H1 (cell line): ENCODE measurements at regions not wholly inside any gene's neighbourhood (a gene's known extent, or its start where the extent isn't known, plus 50 kb on each side); places are given as distances from the start of the nearest gene placed in this dataset.

Experiments used
- CTCF ChIA-PET: fragments of 300-600 bp; sonication (Branson Sonifier 250); formaldehyde crosslinking; loops from one replicate; lab custom pipeline; 2021; ENCODE audit not compliant: partially characterized antibody; lab: Charles Lee
- POLR2A ChIA-PET: fragments of 300-600 bp; sonication (Branson Sonifier 250); formaldehyde crosslinking; loops from one replicate; lab custom pipeline; 2021; ENCODE audit warnings: inconsistent platforms; ENCODE audit not compliant: partially characterized antibody; lab: Charles Lee
- DNase-seq, 2 experiments: peaks; one replicate each; pipeline versions ENCODE4 v3.0.0 to v3.0.0-alpha.2; 2010 to 2022; ENCODE audit warnings: low spot score in 2 of 2, low read depth in 1 of 2, mixed read lengths in 1 of 2
- FAIRE-seq: peaks from 2 replicates; lab custom pipeline; 2011; peaks lifted over from hg19 to GRCh38; lab: Jason Lieb, UNC
- H2AFZ ChIP-seq: 2 replicates; pipeline ENCODE4 v1.8.1; 2012; ENCODE audit warnings: low read length, inconsistent platforms
- H2AK5ac ChIP-seq: 2 replicates; pipeline ENCODE4 v1.6.1; 2013; ENCODE audit warnings: low read depth, low read length
- H2BK120ac ChIP-seq: replicated peaks from 2 replicates; pipeline ENCODE3; 2013; ENCODE audit warnings: low read depth, low read length, inconsistent platforms
- H2BK12ac ChIP-seq: 2 replicates; pipeline ENCODE4 v1.6.1; 2013; ENCODE audit warnings: low read depth, low read length
- H2BK15ac ChIP-seq: 2 replicates; pipeline ENCODE4 v1.6.1; 2013; ENCODE audit warnings: low read length
- H2BK20ac ChIP-seq: 2 replicates; pipeline ENCODE4 v1.6.1; 2013; ENCODE audit warnings: low read length
- H2BK5ac ChIP-seq: 2 replicates; pipeline ENCODE4 v1.6.1; 2013; ENCODE audit warnings: low read depth, low read length
- H3K14ac ChIP-seq: 2 replicates; pipeline ENCODE4 v1.6.1; 2013; ENCODE audit warnings: inconsistent platforms; ENCODE audit not compliant: insufficient read length
- H3K18ac ChIP-seq: 2 replicates; pipeline ENCODE4 v1.6.1; 2013; ENCODE audit warnings: low read length; ENCODE audit errors: extremely low read depth
- H3K23ac ChIP-seq: 2 replicates; pipeline ENCODE4 v1.6.1; 2013; ENCODE audit warnings: inconsistent platforms; ENCODE audit not compliant: insufficient read length
- H3K23me2 ChIP-seq: 2 replicates; pipeline ENCODE4 v1.6.1; 2013; ENCODE audit warnings: low read depth, low read length
- H3K27ac ChIP-seq: 2 replicates; pipeline ENCODE4 v1.6.1; 2011; ENCODE audit warnings: low read depth, low read length, inconsistent platforms
- H3K27me3 ChIP-seq, 4 experiments: replicated peaks in 1 of 4; 1 replicate in 1 of 4; 2 replicates in 3 of 4; pipeline versions ENCODE4 v1.6.1 to v1.8.1; 2011 to 2013; ENCODE audit warnings: low read length in 3 of 4, mild to moderate bottlenecking in 3 of 4, inconsistent platforms in 2 of 4, mixed read lengths in 2 of 4, moderate library complexity in 1 of 4; ENCODE audit not compliant: control insufficient read depth in 3 of 4, insufficient read depth in 3 of 4; ENCODE audit errors: extremely low read depth in 1 of 4
- H3K36me3 ChIP-seq, 4 experiments: 2 replicates each; pipeline versions ENCODE4 v1.6.1 to v1.8.1; 2011 to 2013; ENCODE audit warnings: mild to moderate bottlenecking in 4 of 4, low read length in 3 of 4, moderate library complexity in 2 of 4, control low read depth in 1 of 4, inconsistent platforms in 1 of 4; ENCODE audit not compliant: insufficient read depth in 4 of 4, control insufficient read depth in 2 of 4
- H3K4ac ChIP-seq: replicated peaks from 2 replicates; pipeline ENCODE3; 2013; ENCODE audit warnings: low read length, low read depth, mixed read lengths, inconsistent platforms; ENCODE audit not compliant: insufficient read length
- H3K4me1 ChIP-seq, 4 experiments: replicated peaks in 1 of 4; 1 replicate in 1 of 4; 2 replicates in 3 of 4; pipeline versions ENCODE4 v1.6.1 to v1.8.1; 2011 to 2013; ENCODE audit warnings: low read length in 3 of 4, inconsistent platforms in 2 of 4, mixed read lengths in 1 of 4; ENCODE audit not compliant: insufficient read depth in 4 of 4, control insufficient read depth in 3 of 4
- H3K4me2 ChIP-seq, 2 experiments: 2 replicates each; pipeline versions ENCODE4 v1.6.1 to v1.8.1; 2011 to 2013; ENCODE audit warnings: low read depth in 2 of 2, low read length in 2 of 2, control low read depth in 1 of 2, inconsistent platforms in 1 of 2, mild to moderate bottlenecking in 1 of 2; ENCODE audit not compliant: insufficient read depth in 1 of 2
- H3K4me3 ChIP-seq, 4 experiments: fragments of 200-600, 300-600 bp in 1 of 4; sonication (generic), shearing (Covaris generic), sonication (Bioruptor Twin) in 1 of 4; 2 replicates each; pipeline versions ENCODE4 v1.5.1 to v1.8.1; 2011 to 2016; ENCODE audit warnings: low read length in 4 of 4, low read depth in 3 of 4, control low read depth in 2 of 4, inconsistent platforms in 2 of 4, mild to moderate bottlenecking in 2 of 4, mixed read lengths in 1 of 4, moderate library complexity in 1 of 4; ENCODE audit not compliant: insufficient read depth in 2 of 4; ENCODE audit errors: extremely low read depth in 1 of 4
- H3K56ac ChIP-seq: replicated peaks from 2 replicates; pipeline ENCODE3; 2013; ENCODE audit warnings: low read depth, mild to moderate bottlenecking, mixed read lengths, low read length, inconsistent platforms; ENCODE audit not compliant: insufficient read length
- H3K79me1 ChIP-seq: 2 replicates; pipeline ENCODE4 v1.6.1; 2013; ENCODE audit warnings: low read depth, low read length, control low read depth
- H3K79me2 ChIP-seq, 2 experiments: 2 replicates each; pipeline versions ENCODE4 v1.6.1 to v1.8.1; 2012 to 2013; ENCODE audit warnings: low read length in 2 of 2, mild to moderate bottlenecking in 2 of 2, inconsistent platforms in 1 of 2; ENCODE audit not compliant: insufficient read depth in 2 of 2, control insufficient read depth in 1 of 2
- H3K9ac ChIP-seq, 4 experiments: replicated peaks in 1 of 4; 1 replicate in 1 of 4; 2 replicates in 3 of 4; pipeline versions ENCODE4 v1.6.1 to v1.8.1; 2011 to 2013; ENCODE audit warnings: low read depth in 3 of 4, low read length in 3 of 4, control low read depth in 2 of 4, mild to moderate bottlenecking in 2 of 4, moderate library complexity in 2 of 4, inconsistent platforms in 1 of 4; ENCODE audit errors: extremely low read depth in 1 of 4
- H3K9me3 ChIP-seq, 2 experiments: 2 replicates each; pipeline versions ENCODE4 v1.6.1 to v1.8.1; 2012 to 2013; ENCODE audit warnings: mild to moderate bottlenecking in 2 of 2, moderate library complexity in 2 of 2, control low read depth in 1 of 2, inconsistent platforms in 1 of 2, low read depth in 1 of 2, low read length in 1 of 2, mixed read lengths in 1 of 2; ENCODE audit not compliant: insufficient read depth in 2 of 2
- H4K20me1 ChIP-seq, 2 experiments: replicated peaks in 1 of 2; 2 replicates each; pipeline versions ENCODE3 to v1.8.1; 2011 to 2013; ENCODE audit warnings: inconsistent platforms in 2 of 2, low read length in 2 of 2, mild to moderate bottlenecking in 1 of 2; ENCODE audit not compliant: insufficient read depth in 2 of 2, control insufficient read depth in 1 of 2
- H4K5ac ChIP-seq: 2 replicates; pipeline ENCODE4 v1.6.1; 2013; ENCODE audit warnings: low read length, low read depth, mixed read lengths, inconsistent platforms; ENCODE audit not compliant: insufficient read length
- H4K8ac ChIP-seq: 2 replicates; pipeline ENCODE4 v1.8.0; 2013; ENCODE audit warnings: mild to moderate bottlenecking, moderate library complexity, low read length, inconsistent platforms; ENCODE audit not compliant: insufficient read depth; ENCODE audit errors: extremely low read depth
- H4K91ac ChIP-seq: replicated peaks from 2 replicates; pipeline ENCODE3; 2013; ENCODE audit warnings: low read length, mixed read lengths, inconsistent platforms; ENCODE audit not compliant: insufficient read length
- BACH1 ChIP-seq: IDR thresholded peaks from 2 replicates; pipeline ENCODE4 v1.6.1; 2012; ENCODE audit warnings: low read length, improper control_type of control experiment
- BCL11A ChIP-seq, 2 experiments: IDR thresholded peaks; one replicate each; pipeline ENCODE4 v1.6.1; 2011; ENCODE audit warnings: low read depth in 2 of 2, low read length in 2 of 2, mild to moderate bottlenecking in 2 of 2
- GTF2F1 ChIP-seq: IDR thresholded peaks from 2 replicates; pipeline ENCODE4 v1.6.1; 2012; ENCODE audit warnings: low read depth, low read length, improper control_type of control experiment, borderline replicate concordance
- KDM5A ChIP-seq: fragments of 200-600 bp; IDR thresholded peaks from 2 replicates; pipeline ENCODE4 v1.7.1; 2012; ENCODE audit warnings: mild to moderate bottlenecking, low read length, inconsistent platforms, mixed read lengths
- POLR2AphosphoS5 ChIP-seq: IDR thresholded peaks from 2 replicates; pipeline ENCODE4 v1.6.1; 2011; ENCODE audit warnings: low read depth, low read length
- POU5F1 ChIP-seq: IDR thresholded peaks from 2 replicates; pipeline ENCODE4 v1.6.1; 2011; ENCODE audit warnings: low read depth, mild to moderate bottlenecking, low read length, moderate library complexity
- TBP ChIP-seq: IDR thresholded peaks from 2 replicates; pipeline ENCODE4 v1.6.1; 2011; ENCODE audit warnings: low read depth, low read length, improper control_type of control experiment
- TEAD4 ChIP-seq: IDR thresholded peaks from 2 replicates; pipeline ENCODE4 v1.6.1; 2012; ENCODE audit warnings: low read depth, low read length, inconsistent platforms, mixed read lengths
- USF2 ChIP-seq: IDR thresholded peaks from 2 replicates; pipeline ENCODE4 v1.6.1; 2011; ENCODE audit warnings: low read length, improper control_type of control experiment
- WGBS, 2 experiments: shearing (Covaris generic) in 1 of 2; methylation state at CpG; one replicate each; pipeline versions ENCODE4 v1.1.6 to v1.1.7; 2013 to 2015; ENCODE audit warnings: low lambda C conversion rate in 2 of 2, mixed read lengths in 2 of 2, inconsistent platforms in 1 of 2, low coverage in 1 of 2, missing lambda C conversion rate in 1 of 2; ENCODE audit not compliant: insufficient replicate concordance in 2 of 2, insufficient coverage in 1 of 2, insufficient read length in 1 of 2; ENCODE audit errors: extremely low coverage in 1 of 2, missing lambda C conversion rate in 1 of 2; 5-methylcytosine and 5-hydroxymethylcytosine counted together
- TF ChIP-seq, protein P1 (sequence below): IDR thresholded peaks from 2 replicates; pipeline ENCODE4 v1.6.1; 2012; ENCODE audit warnings: inconsistent platforms

DNA sequence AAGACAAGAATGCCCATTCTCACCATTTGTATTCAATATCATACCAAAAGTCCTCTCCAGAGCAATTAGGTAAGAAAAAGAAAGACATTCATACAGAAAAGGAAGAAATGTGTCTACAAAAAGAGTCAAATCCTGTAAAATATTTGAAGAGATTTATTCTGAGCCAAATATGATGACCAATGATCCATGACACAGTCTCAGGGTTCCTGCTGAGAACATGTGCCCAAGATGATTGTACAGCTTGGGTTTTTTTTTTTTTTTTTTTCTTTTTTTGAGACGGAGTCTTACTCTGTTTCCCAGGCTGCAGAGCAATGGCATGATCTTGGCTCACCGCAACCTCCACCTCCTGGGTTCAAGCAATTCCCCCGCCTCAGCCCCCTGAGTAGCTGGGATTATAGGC lies 296.2 kb downstream of the C12orf75 start:
- Histone ChIP-seq H2BK5ac (no peak overlapping the region), H2AFZ (no peak overlapping the region), H3K36me3 (no peaks in the 10 kb centered on the region), H3K9me3 (no peaks in the 10 kb centered on the region), H2BK20ac (no peak overlapping the region), H3K4me2 (no peak overlapping the region), H3K27me3 (no peaks in the 10 kb centered on the region), H3K79me2 (no peaks in the 10 kb centered on the region), H3K27ac (no peak overlapping the region), H2AK5ac (no peak overlapping the region), H3K4me1 (no peaks in the 10 kb centered on the region; a peak in 2 of 7 replicates), H3K4ac (no peak overlapping the region), H4K8ac (no peak overlapping the region), H3K9ac (no peak overlapping the region), H4K20me1 (no peaks in the 10 kb centered on the region), H3K23ac (no peak overlapping the region), H4K5ac (no peak overlapping the region), H3K18ac (no peak overlapping the region), H3K23me2 (no peaks in the 10 kb centered on the region), H3K79me1 (no peaks in the 10 kb centered on the region), H4K91ac (no peak overlapping the region), H3K4me3 (no peak overlapping the region), H2BK120ac (no peak overlapping the region), H3K14ac (no peak overlapping the region), H3K56ac (no peak overlapping the region), H2BK12ac (no peak overlapping the region), H2BK15ac (no peak overlapping the region)
- DNase-seq (no peak), FAIRE-seq (no peak)
- POLR2A ChIA-PET: no interaction called here
- no peak for TF ChIP-seq POU5F1
- no peak for TF ChIP-seq GTF2F1
- no peak for TF ChIP-seq KDM5A
- no peak for TF ChIP-seq TEAD4
- no peak for TF ChIP-seq BCL11A (IDR thresholded peaks at IDR 0.05; ENCODE audit: low read depth in 2 of 2, low read length in 2 of 2)
- TF ChIP-seq POLR2AphosphoS5: no peak
- TF ChIP-seq USF2: no peak
- TF ChIP-seq, protein P1, sequence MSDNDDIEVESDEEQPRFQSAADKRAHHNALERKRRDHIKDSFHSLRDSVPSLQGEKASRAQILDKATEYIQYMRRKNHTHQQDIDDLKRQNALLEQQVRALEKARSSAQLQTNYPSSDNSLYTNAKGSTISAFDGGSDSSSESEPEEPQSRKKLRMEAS: no peak
- TF ChIP-seq BACH1: no peak
- TF ChIP-seq TBP: no peak
- WGBS, 2 experiments: 100% methylated on average over 2 of the region's 3 CpGs; no CpG with 5 or more reads in 1 of the 2 experiments
- CTCF ChIA-PET: no interaction called here
